GM19455 (cell line): ENCODE measurements at regions not wholly inside any gene's neighbourhood (a gene's known extent, or its start where the extent isn't known, plus 50 kb on each side); places are given as distances from the start of the nearest gene placed in this dataset.
"Not testable (repeated sequence)": the region's sequence is repeated elsewhere in the genome, so short reads cannot be mapped to it uniquely, and the experiment has no call there.

Experiments used
- ATAC-seq: cut with Tn5 transposase; IDR thresholded peaks from one replicate; pipeline ENCODE4 v1.9.1; 2021; ENCODE audit not compliant: unreplicated experiment

- ATAC-seq = not testable (repeated sequence)
Observed at GRCh38 chr9:66152406-66152805, 415.5 kb downstream of the FOXD4L4 start.

GRCh38 chr9:66153021-66153725 is 416.2 kb downstream of the FOXD4L4 start:
- ATAC-seq = peak; percentile 100

GRCh38 chr9:66153971-66154691 is 417.2 kb downstream of the FOXD4L4 start:
- not testable (repeated sequence) for ATAC-seq

DNA sequence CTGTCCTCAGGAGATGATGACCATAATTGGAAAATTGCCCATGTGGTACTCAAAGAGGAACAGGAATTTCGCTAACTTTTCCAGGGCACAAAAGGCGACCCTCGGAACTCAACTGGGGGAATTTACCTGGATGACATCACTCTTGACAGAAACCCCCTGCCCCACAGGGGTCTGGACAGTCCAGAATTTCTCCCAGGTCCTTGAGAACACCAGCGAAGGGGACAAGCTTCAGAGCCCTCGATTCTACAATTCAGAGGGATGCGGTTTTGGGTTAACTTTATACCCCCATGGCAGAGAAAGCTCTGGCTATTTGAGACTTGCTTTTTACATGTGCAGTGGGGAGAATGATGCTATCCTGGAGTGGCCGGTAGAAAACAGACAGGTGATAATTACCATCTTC is 445.4 kb downstream of the FOXD4L4 start:
- not testable (repeated sequence) for ATAC-seq

DNA sequence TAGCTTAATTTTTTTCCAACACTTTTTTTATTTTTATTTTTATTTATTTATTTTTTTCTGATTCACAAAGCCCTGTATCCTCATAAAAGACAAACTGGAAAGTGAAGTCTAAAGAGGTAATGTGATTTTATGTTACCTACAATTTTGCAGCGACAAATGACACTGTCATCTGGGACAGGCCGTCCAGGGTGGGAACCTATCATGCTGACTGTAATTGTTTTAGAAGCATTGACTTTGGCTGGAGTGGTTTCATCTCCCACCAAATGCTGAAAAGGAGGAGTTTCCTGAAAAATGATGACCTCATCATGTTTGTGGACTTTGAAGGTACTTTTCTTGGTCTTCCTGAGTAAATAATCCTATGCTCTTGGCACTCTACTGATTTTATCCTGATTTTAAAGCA is 446.7 kb downstream of the FOXD4L4 start:
- not testable (repeated sequence) for ATAC-seq

DNA sequence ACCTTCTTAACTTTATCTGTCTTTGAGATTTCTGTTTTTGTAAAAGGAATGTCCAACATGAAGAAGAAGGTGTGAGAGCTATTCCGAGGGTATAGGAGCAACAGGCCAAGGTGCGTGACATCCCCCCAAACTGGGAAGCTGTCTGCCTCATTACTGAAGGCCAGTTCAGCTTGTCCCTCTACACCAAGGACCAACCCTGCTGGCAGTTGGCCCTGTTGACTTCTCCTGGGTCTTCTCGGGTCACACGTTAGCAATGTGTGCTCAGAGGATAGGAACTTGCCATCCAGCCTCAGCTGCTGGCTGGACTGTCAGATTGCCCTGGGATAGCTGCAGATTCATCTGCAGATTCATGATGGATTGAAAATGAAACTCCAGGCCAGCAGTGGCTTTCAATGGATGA is 460.3 kb downstream of the FOXD4L4 start:
- ATAC-seq = not testable (repeated sequence)

DNA sequence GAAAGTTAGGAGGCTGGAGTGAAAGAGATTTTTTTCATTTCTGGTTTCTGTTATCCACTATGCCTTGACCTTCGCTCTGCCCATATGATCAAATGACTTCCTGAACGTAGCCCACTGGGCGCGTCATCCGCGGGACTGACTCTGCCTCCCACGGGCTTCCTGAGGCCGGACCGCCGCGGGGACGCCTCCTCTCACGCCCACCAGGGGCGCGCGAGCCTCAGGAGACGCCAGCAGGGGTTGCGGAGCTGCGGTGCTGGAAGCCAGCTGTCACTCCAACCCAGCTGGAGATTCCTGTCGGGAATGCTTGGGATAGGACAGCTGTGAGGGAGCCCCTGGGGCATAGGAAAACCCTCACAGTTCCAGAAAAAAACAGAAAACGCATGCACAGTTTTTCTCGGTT is 461.5 kb downstream of the FOXD4L4 start:
- ATAC-seq = not testable (repeated sequence)

- peak; percentile 66 for ATAC-seq
Observed at GRCh38 chr9:66206617-66207016, 469.7 kb downstream of the FOXD4L4 start.

- ATAC-seq = not testable (repeated sequence)
Observed at GRCh38 chr9:66207914-66208313, 471.0 kb downstream of the FOXD4L4 start.

DNA sequence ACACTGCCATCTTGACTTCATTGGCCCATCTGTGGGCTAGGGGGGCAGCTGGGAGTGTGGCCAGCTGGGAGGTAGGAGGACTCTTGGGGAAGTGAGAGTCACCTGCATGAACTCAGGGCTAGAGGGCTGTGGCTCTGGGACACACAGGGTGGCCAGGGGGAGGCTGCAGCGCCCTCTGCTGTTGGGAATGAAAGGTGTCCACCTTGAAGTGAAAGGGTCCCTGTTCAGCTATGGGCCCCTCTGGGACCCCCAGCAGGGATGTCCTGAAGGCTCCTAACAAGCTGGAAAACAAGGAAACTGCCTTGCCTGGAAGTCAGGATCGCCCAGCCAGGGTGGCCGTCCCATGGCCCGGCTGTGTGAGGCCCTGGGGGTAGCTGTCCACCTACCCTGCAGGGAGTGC is 507.8 kb downstream of the FOXD4L4 start:
- not testable (repeated sequence) for ATAC-seq

GRCh38 chr9:66245481-66245880 is 508.5 kb downstream of the FOXD4L4 start:
- not testable (repeated sequence) for ATAC-seq

DNA sequence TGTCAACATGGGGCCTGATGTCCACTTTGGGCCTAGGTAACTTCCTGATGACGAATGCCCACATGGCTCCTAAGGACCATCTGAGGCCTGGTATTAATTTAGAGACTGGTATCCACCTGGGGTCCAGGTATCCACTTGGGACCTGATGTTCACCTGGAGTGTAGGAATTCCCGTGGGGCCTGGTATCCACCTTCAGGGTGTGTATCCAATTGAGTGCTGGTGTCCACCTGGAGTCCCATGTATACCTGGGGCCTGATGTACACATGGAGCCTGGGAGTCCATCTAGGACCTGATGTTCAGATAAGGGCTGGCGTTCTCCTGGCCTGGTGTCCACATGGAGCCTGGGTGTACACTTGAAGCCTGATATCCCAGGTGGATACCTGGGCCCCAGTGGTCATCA is 520.6 kb downstream of the FOXD4L4 start:
- ATAC-seq = not testable (repeated sequence)

- ATAC-seq = not testable (repeated sequence)
Observed at GRCh38 chr9:66261576-66261975, 524.6 kb downstream of the FOXD4L4 start.

GRCh38 chr9:66263621-66264020 is 526.7 kb downstream of the FOXD4L4 start:
- ATAC-seq = not testable (repeated sequence)

DNA sequence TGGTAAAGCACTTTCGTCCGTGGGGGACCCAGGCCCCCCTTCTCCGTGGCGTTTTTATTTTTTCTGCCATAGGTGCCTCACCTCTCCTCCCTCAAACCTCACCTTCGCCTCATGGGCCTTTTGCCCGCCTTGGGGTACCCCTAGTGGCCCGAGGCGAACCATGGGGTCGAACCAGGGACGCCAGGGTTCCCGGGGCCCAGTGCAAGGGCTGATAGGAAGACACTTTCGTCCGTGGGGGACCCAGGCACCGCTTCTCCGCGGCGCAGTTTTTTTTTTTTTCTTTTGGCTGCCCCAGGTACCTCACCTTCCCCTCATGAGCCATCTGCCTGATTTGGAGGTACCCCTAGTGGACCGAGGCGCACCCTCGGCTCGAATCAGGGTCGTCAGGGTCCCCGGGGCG is 527.8 kb downstream of the FOXD4L4 start:
- not testable (repeated sequence) for ATAC-seq

GRCh38 chr9:66266202-66266601 is 529.3 kb downstream of the FOXD4L4 start:
- ATAC-seq = not testable (repeated sequence)

DNA sequence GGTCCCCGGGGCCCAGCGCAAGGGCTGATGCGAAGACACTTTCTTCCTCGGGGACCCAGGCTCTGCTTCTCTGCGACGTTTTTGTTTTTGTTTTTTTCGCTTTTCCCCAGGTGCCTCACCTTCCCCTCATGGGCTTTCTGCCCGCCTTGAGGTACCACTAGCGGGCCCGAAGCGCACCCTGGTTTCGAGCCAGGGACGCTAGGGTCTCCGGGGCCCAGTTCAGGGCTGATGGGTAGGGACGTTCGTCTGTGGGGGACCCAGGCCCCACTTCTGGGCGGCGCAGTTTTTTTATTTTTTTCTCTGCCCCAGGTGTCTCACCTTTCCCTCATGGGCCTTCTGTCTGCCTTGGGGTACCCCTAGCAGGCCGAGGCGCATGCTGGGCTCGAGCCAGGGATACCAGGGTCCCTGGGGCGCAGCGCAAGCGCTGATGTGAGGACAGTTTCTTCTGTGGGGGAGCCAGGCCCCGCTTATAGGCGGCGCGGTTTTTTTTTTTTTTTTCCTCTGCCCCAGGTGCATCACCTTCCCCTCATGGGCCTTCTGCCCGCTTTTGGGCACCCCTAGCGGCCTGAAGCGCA is 530.0 kb downstream of the FOXD4L4 start:
- ATAC-seq = not testable (repeated sequence)

DNA sequence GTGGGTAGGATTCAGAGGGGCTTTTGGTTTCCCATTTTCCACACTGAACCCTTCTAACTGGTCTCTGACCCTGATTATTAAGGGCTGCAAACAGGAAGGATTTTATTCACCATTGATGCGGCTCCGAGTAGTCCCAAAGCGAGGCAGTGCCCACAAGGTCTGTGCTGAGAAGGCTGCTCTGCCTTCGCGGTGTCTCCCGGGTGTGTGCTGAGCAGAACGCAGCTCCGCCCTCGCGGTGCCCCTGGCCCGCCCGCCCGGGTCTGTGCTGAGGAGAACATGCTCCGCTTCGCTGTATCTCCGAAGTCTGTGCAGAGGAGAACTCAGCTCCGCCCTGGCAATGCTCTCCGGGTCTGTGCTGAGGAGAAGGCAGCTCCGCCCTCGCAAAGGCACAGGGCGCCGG is 530.7 kb downstream of the FOXD4L4 start:
- not testable (repeated sequence) for ATAC-seq

DNA sequence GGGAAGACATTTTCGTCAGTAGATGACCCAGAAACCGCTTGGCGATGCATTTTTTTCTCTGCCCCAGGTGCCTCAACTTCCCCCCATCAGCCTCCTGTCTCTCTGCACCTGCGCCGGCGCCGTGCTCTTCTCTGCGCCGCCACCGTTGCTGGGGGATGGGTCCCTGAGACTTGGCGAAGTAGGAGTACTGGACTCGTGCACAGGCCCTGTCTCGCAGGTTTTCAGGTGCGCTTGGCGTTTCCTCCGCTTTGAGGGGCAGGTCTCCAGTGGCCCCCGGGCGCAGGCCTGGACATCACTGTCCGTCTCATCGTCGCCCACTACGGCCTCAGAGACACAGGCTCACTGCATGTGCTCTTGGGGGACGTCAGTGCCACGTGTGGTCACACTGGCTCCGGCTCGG is 532.1 kb downstream of the FOXD4L4 start:
- ATAC-seq = not testable (repeated sequence)

- ATAC-seq = not testable (repeated sequence)
Observed at GRCh38 chr9:66269783-66270182, 532.8 kb downstream of the FOXD4L4 start.

- not testable (repeated sequence) for ATAC-seq
Observed at GRCh38 chr9:66278809-66279208, 541.9 kb downstream of the FOXD4L4 start.
